ENCODE measurements at regions not wholly inside any gene's neighbourhood (a gene's known extent, or its start where the extent isn't known, plus 50 kb on each side); places are given as distances from the start of the nearest gene placed in this dataset.
"Not testable (repeated sequence)": the region's sequence is repeated elsewhere in the genome, so short reads cannot be mapped to it uniquely, and the experiment has no call there.

DNA sequence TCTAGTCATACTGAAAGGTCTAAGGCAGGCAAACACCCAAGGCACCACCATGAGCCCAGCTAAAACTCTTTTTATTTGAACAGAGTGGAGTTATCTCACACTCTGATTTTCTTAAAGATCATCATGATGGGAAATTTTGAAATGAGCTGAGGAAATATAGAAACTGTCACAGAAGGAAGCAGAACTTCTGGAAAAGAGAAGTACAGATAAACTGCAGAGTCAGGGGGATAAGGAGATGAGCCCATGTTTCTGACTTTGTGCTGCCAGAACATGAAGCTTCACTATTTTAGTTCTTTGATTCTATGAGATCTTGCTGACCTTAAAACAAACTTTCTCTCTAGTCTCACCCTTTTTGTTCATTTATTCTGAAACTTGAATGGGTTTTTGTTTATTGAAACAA, 406.5 kb upstream of the EDIL3 start:
- FAIRE-seq: no peak
- no peak for DNase-seq (ENCODE audit: insufficient read length, low spot score)

- DNase-seq (ENCODE audit: insufficient read length, low spot score): no peak
- FAIRE-seq: no peak
These were observed 405.7 kb upstream of the EDIL3 start for GRCh38 chr5:84790406-84790805.

GRCh38 chr5:84783003-84783402, 398.3 kb upstream of the EDIL3 start:
- DNase-seq (ENCODE audit: insufficient read length, low spot score) (no peak), FAIRE-seq (no peak)

GRCh38 chr5:84779186-84779585, 394.5 kb upstream of the EDIL3 start:
- no peak for DNase-seq (ENCODE audit: insufficient read length, low spot score)
- FAIRE-seq: no peak

- no peak for FAIRE-seq
- no peak for DNase-seq (ENCODE audit: insufficient read length, low spot score)
These were observed 379.5 kb upstream of the EDIL3 start for GRCh38 chr5:84764227-84764626.

GRCh38 chr5:84758008-84758407, 373.3 kb upstream of the EDIL3 start:
- no peak for FAIRE-seq
- no peak for DNase-seq (ENCODE audit: insufficient read length, low spot score)

GRCh38 chr5:84752780-84753179, 368.1 kb upstream of the EDIL3 start:
- DNase-seq (ENCODE audit: insufficient read length, low spot score) (no peak), FAIRE-seq (no peak)

- no peak for FAIRE-seq
- DNase-seq (ENCODE audit: insufficient read length, low spot score): no peak
These were observed 363.6 kb upstream of the EDIL3 start for GRCh38 chr5:84748313-84748712.

DNA sequence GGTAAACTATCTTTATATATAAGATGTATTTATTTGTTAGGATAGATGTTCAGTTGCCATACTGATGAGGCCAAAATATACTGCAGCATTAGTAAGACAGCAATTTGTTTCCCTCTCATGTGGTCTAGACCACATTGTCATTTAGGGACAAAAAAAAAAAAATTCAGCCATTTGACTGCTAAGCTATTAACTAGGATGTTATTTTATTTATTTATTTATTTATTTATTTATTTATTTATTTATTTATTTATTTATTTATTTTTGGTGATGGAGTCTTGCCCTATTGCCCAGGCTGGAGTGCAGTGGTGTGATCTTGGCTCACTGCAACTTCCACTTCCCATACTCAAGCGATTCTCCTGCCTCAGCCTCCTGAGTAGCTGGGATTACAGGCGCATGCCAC, 361.6 kb upstream of the EDIL3 start:
- DNase-seq (ENCODE audit: insufficient read length, low spot score); FAIRE-seq: not testable (repeated sequence)

DNA sequence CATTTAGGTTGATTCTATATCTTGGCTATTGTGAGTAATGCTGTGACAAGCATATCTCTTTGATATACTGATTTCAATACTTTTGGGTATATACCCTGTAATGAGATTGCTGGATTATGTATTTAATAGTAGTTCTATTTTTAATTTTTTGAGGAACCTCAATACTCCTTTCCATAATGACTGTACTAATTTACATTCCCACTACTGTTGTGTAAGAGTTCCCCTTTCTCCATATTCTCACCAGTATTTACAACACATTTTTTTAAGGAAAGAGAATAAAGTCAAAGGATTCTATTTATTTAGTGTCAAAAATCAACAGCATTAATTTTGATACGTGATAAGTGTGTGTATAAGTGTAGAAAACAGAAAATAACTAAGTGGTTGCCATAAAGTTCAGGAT, 356.4 kb upstream of the EDIL3 start:
- DNase-seq (ENCODE audit: insufficient read length, low spot score) (no peak), FAIRE-seq (no peak)

DNA sequence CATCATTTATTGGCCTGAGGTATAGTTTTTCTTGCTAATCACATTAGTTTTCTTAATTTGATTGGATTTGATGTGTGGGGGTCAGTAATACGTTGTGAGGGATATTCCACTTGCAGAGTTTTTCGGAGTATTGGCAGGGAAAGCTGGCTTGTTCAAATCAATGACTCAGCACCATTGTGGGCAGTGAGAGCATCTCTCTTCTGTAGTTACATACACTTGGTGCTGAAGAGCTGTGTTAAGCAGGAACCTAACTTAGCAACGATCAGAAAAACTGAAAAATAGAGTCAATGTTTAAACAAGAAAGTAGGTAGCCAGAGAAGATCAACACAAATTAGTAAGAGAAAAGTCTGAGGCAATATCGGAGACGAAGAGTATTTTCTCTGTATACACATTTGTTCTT, 344.6 kb upstream of the EDIL3 start:
- no peak for FAIRE-seq
- DNase-seq (ENCODE audit: insufficient read length, low spot score): no peak

DNA sequence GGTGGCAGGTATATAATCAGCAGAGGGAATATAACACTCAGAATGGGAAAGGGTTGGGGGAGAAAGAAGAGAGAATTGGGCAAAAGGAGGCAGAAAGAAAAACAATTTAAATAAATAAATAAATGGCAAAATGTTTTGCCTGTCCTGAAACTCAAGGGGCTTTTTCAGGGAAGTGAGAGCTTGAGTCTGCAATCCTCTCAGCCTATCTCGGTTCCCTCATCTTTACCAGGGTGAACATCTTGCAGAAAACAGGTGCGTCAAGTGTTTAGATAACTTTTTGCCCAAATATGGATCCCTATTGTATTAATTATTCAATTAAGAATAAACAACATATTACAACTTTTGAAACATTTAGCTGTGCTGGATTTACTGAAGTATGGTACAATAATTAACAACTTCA, 343.0 kb upstream of the EDIL3 start:
- no peak for DNase-seq (ENCODE audit: insufficient read length, low spot score)
- no peak for FAIRE-seq

GRCh38 chr5:84725946-84726570, 341.4 kb upstream of the EDIL3 start:
- FAIRE-seq: no peak
- DNase-seq (ENCODE audit: insufficient read length, low spot score): no peak

GRCh38 chr5:84724683-84725082, 340.0 kb upstream of the EDIL3 start:
- FAIRE-seq: no peak

DNA sequence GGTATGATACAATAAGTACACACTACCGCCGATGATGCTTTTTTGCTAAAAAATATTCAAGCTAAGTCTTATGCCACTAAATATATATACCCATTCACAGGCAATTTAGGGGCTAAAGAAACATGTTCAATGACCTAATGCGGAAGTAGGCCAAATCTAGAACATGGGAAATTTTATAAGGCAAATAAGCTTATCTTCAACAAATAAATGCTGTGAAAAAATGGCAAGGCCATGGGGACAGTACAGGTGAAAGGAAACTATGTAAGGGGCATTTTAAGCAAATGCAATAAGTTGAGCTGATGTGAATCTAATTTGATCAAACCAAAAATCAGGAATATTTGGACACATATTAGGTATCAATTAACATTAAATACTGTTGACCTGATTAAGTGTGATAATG, 339.5 kb upstream of the EDIL3 start:
- DNase-seq (ENCODE audit: insufficient read length, low spot score) (no peak), FAIRE-seq (no peak)

More at GRCh38 chr5:84724683-84725082, 340.0 kb upstream of the EDIL3 start:
- no peak for DNase-seq (ENCODE audit: insufficient read length, low spot score)

GRCh38 chr5:84718377-84718776, 333.7 kb upstream of the EDIL3 start:
- DNase-seq (ENCODE audit: insufficient read length, low spot score): no peak
- FAIRE-seq: no peak

GRCh38 chr5:84715686-84716085, 331.0 kb upstream of the EDIL3 start:
- FAIRE-seq: no peak
- no peak for DNase-seq (ENCODE audit: insufficient read length, low spot score)

DNA sequence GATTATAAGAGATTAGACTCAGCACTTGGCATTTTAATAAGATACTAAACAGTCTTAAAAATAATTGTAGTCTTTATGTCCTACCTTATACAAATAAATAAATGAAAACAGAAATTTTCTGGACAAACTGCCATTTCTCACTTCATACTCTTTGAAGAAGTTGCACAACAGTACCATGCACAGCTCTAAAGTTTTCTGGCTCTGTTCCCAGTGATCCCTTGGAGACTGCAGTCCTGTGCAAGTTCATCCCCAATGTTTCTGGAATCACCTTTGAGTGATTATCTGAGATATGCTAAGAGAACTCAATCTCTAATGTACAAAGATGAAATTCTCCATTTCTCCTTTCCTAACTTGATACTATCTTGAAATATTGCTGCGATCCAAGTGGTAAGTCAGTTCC, 330.4 kb upstream of the EDIL3 start:
- DNase-seq (ENCODE audit: insufficient read length, low spot score) (no peak), FAIRE-seq (no peak)

- DNase-seq (ENCODE audit: insufficient read length, low spot score): no peak
- no peak for FAIRE-seq
These were observed 324.4 kb upstream of the EDIL3 start for GRCh38 chr5:84709075-84709474.

GRCh38 chr5:84706678-84707641, 322.3 kb upstream of the EDIL3 start:
- DNase-seq (ENCODE audit: insufficient read length, low spot score) (no peak), FAIRE-seq (no peak)

DNA sequence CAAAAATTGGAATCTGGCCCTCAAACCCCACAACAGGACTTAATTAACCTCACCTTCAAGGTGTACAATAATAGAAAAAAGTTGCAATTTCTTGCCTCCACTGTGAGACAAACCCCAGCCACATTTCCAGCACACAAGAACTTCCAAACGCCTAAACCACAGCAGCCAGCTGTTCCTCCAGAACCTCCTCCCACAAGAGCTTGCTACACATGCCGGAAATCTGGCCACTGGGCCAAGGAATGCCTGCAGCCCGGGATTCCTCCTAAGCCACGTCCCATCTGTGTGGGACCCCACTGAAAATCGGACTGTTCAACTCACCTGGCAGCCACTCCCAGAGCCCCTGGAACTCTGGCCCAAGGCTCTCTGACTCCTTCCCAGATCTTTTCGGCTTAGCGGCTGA, 315.9 kb upstream of the EDIL3 start:
- FAIRE-seq; DNase-seq (ENCODE audit: insufficient read length, low spot score): not testable (repeated sequence)

- FAIRE-seq: no peak
- no peak for DNase-seq (ENCODE audit: insufficient read length, low spot score)
These were observed 312.0 kb upstream of the EDIL3 start for GRCh38 chr5:84696651-84697050.
